BLaER1 treated with 17β-estradiol and CSF1 and Interleukin-3, amounts not matched to agents 10 nM and 100 nM (cell line): ENCODE measurements at regions not wholly inside any gene's neighbourhood (a gene's known extent, or its start where the extent isn't known, plus 50 kb on each side); places are given as distances from the start of the nearest gene placed in this dataset.
"Not testable (repeated sequence)": the region's sequence is repeated elsewhere in the genome, so short reads cannot be mapped to it uniquely, and the experiment has no call there.

ENCODE experiments used
- H3K27ac ChIP-seq, 11 experiments: shearing (Covaris generic); formaldehyde crosslinking; 2 replicates each; pipeline ENCODE4 v1.8.1; 2022
- H3K27me3 ChIP-seq, 11 experiments: shearing (Covaris generic); formaldehyde crosslinking; 2 replicates each; pipeline ENCODE4 v1.8.1; 2022
- H3K36me3 ChIP-seq, 11 experiments: shearing (Covaris generic); formaldehyde crosslinking; 2 replicates each; pipeline ENCODE4 v1.8.1; 2022
- H3K4me1 ChIP-seq, 10 experiments: shearing (Covaris generic); formaldehyde crosslinking; 2 replicates each; pipeline ENCODE4 v1.8.1; 2022
- H3K4me2 ChIP-seq, 11 experiments: shearing (Covaris generic); formaldehyde crosslinking; 2 replicates each; pipeline ENCODE4 v1.8.1; 2022
- H3K4me3 ChIP-seq, 10 experiments: shearing (Covaris generic); formaldehyde crosslinking; 2 replicates each; pipeline ENCODE4 v1.8.1; 2022
- H3K9ac ChIP-seq, 11 experiments: shearing (Covaris generic); formaldehyde crosslinking; 2 replicates each; pipeline ENCODE4 v1.8.1; 2022
- H3K9me3 ChIP-seq, 11 experiments: shearing (Covaris generic); formaldehyde crosslinking; replicated peaks in 1 of 11; 2 replicates each; pipeline ENCODE4 v1.8.1; 2022
- H4K20me1 ChIP-seq, 11 experiments: shearing (Covaris generic); formaldehyde crosslinking; 2 replicates each; pipeline ENCODE4 v1.8.1; 2022
- Cebpa-rat ChIP-seq, 11 experiments: shearing (Covaris generic); IDR thresholded peaks; 2 replicates each; pipeline ENCODE4 v1.8.1; 2022

DNA sequence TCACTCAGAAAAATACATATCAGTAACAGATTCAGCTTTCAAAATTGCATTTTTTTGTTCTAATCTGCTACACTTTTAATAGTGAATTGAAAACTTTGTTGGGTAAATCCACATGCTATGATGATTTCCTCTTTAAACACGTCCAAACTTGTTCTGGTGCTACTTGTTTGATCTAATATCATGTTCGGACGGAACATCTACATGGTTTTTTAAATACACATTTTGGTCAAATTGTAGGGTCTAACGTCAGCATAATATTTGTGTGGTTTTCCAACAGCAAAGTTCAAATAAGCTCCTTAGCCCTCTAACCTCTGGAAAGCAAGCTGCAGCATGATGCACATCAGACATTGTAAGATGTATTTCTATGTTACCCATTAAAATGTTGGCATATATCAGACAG is 98.5 kb upstream of the OSTN start:
- Histone ChIP-seq H3K27me3 (no peaks in the 10 kb centered on the region), H3K4me3 (no peak overlapping the region), H4K20me1 (no peaks in the 10 kb centered on the region), H3K27ac (no peak overlapping the region), H3K4me2 (no peak overlapping the region), H3K4me1 (peaks cover 0 to 19% (median 13%) of the 10 kb centered on the region in 10 experiments; a peak in 14 of 20 replicates), H3K36me3 (0 out of 22 replicates have a peak, but pooled peaks cover 0 to 3% (median 0%) of the 10 kb centered on the region in 11 experiments), H3K9me3 (peaks cover 0 to 24% (median 13%) of the 10 kb centered on the region in 11 experiments; a peak in 17 of 22 replicates), H3K9ac (no peak overlapping the region)
- TF ChIP-seq Cebpa-rat (IDR thresholded peaks at IDR 0.05), result no peak

GRCh38 chr3:191094057-191094845 is 104.8 kb upstream of the OSTN start:
- no peak overlapping the region for H3K4me2 ChIP-seq
- H3K4me1 ChIP-seq, result no peaks in the 10 kb centered on the region
- TF ChIP-seq Cebpa-rat (IDR thresholded peaks at IDR 0.05), result no peak
- no peaks in the 10 kb centered on the region for H3K9me3 ChIP-seq
- H3K9ac ChIP-seq, result no peak overlapping the region
- no peak overlapping the region for H3K4me3 ChIP-seq
- no peaks in the 10 kb centered on the region for H3K36me3 ChIP-seq
- no peak overlapping the region for H3K27ac ChIP-seq
- no peaks in the 10 kb centered on the region for H4K20me1 ChIP-seq
- no peaks in the 10 kb centered on the region for H3K27me3 ChIP-seq

DNA sequence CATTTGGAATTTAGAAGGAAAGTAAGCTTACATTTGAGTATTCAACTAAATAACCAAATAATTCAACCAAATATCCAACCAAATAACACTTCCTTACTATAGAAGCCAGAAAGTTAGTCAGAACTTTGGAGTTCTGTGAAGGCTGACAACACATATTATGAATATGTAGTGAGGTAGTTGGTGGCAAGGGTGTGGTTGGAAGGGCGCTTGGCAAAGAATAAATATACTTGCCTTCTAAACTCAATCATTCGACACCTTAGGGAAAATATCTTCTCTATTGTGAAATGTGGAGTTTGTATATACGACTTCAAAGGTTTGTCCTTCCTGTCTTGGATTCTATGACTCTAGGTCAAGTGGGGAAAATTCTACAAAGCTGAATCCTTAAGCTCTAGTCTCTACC is 111.7 kb upstream of the OSTN start:
- Histone ChIP-seq H3K27ac (no peak overlapping the region), H3K36me3 (no peaks in the 10 kb centered on the region), H3K4me3 (no peak overlapping the region), H3K9ac (no peak overlapping the region), H3K27me3 (no peaks in the 10 kb centered on the region), H3K9me3 (peaks cover 0 to 5% (median 0%) of the 10 kb centered on the region in 11 experiments; a peak in 2 of 22 replicates), H3K4me1 (peaks cover 0 to 9% (median 2%) of the 10 kb centered on the region in 10 experiments; a peak in 9 of 20 replicates), H3K4me2 (no peak overlapping the region), H4K20me1 (no peaks in the 10 kb centered on the region)
- TF ChIP-seq Cebpa-rat (IDR thresholded peaks at IDR 0.05), result no peak

DNA sequence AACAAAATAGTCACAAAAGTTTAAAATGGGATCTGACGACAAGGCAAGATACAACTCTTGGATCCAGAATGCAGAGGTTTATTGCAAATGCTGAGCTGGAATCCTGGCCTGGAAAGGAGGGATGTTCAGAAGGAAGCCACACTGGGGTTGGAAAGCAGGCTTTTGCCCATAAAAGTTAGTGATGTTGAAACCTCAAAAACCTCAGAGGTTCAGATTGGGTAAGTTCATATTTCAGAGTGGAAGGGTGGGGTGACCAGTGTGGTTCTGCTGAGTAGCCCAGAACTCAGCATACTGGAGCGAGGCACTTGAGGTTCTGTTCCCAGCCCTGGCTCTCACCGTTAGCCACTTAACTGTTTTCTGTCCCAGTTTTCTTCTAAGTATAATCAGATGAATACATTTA is 114.0 kb upstream of the OSTN start:
- H3K9ac ChIP-seq, result no peak overlapping the region
- peaks cover 0 to 7% (median 0%) of the 10 kb centered on the region in 11 experiments; a peak in 2 of 22 replicates for H3K9me3 ChIP-seq
- TF ChIP-seq Cebpa-rat (IDR thresholded peaks at IDR 0.05), result no peak

GRCh38 chr3:191078913-191079312 is 120.1 kb upstream of the OSTN start:
- peaks cover 17 to 37% (median 25%) of the 10 kb centered on the region in 11 experiments; a peak in 20 of 22 replicates for H3K9me3 ChIP-seq
- not testable (repeated sequence) for H3K4me3 ChIP-seq, H3K9ac ChIP-seq, H3K27me3 ChIP-seq, H3K36me3 ChIP-seq, H4K20me1 ChIP-seq, H3K4me1 ChIP-seq, H3K4me2 ChIP-seq, H3K27ac ChIP-seq

More for the DNA sequence above, 114.0 kb upstream of the OSTN start:
- no peaks in the 10 kb centered on the region for H4K20me1 ChIP-seq
- no peak overlapping the region for H3K27ac ChIP-seq
- no peaks in the 10 kb centered on the region for H3K36me3 ChIP-seq
- no peak overlapping the region for H3K4me3 ChIP-seq
- no peaks in the 10 kb centered on the region for H3K27me3 ChIP-seq
- peak overlapping the region in 4 of 11 experiments; percentile 6 to 46 (median 34); a peak in 8 of 22 replicates for H3K4me2 ChIP-seq
- H3K4me1 ChIP-seq, result peaks cover 0 to 9% (median 2%) of the 10 kb centered on the region in 10 experiments; a peak in 9 of 20 replicates

- H3K9me3 ChIP-seq, result peaks cover 17 to 32% (median 25%) of the 10 kb centered on the region in 11 experiments; a peak in 19 of 22 replicates
- H3K27ac ChIP-seq, result no peak overlapping the region
- H4K20me1 ChIP-seq, result no peaks in the 10 kb centered on the region
- H3K27me3 ChIP-seq, result no peaks in the 10 kb centered on the region
- no peak for TF ChIP-seq Cebpa-rat (IDR thresholded peaks at IDR 0.05)
- no peak overlapping the region for H3K4me3 ChIP-seq
- no peak overlapping the region for H3K9ac ChIP-seq
- no peaks in the 10 kb centered on the region for H3K4me1 ChIP-seq
- H3K4me2 ChIP-seq, result no peak overlapping the region
- H3K36me3 ChIP-seq, result no peaks in the 10 kb centered on the region
Observed at GRCh38 chr3:191076903-191077552, 122.0 kb upstream of the OSTN start.

- Histone ChIP-seq H3K36me3 (no peaks in the 10 kb centered on the region), H3K4me1 (no peaks in the 10 kb centered on the region), H3K27ac (no peak overlapping the region), H3K27me3 (no peaks in the 10 kb centered on the region), H3K4me3 (no peak overlapping the region), H4K20me1 (no peaks in the 10 kb centered on the region), H3K9me3 (peaks cover 17 to 29% (median 25%) of the 10 kb centered on the region in 11 experiments; a peak in 19 of 22 replicates), H3K9ac (no peak overlapping the region), H3K4me2 (no peak overlapping the region)
- no peak for TF ChIP-seq Cebpa-rat (IDR thresholded peaks at IDR 0.05)
Observed at GRCh38 chr3:191074511-191074910, 124.5 kb upstream of the OSTN start.

GRCh38 chr3:191070762-191071403 is 128.2 kb upstream of the OSTN start:
- Histone ChIP-seq H3K4me1 (no peaks in the 10 kb centered on the region), H3K27me3 (no peaks in the 10 kb centered on the region), H3K27ac (no peak overlapping the region), H3K9me3 (no peaks in the 10 kb centered on the region), H3K4me3 (no peak overlapping the region), H4K20me1 (no peaks in the 10 kb centered on the region), H3K4me2 (no peak overlapping the region), H3K36me3 (no peaks in the 10 kb centered on the region), H3K9ac (no peak overlapping the region)
- TF ChIP-seq Cebpa-rat (IDR thresholded peaks at IDR 0.05), result no peak

GRCh38 chr3:191070201-191070600 is 128.8 kb upstream of the OSTN start:
- no peaks in the 10 kb centered on the region for H3K4me1 ChIP-seq
- H3K27ac ChIP-seq, result no peak overlapping the region
- no peaks in the 10 kb centered on the region for H3K9me3 ChIP-seq
- H3K9ac ChIP-seq, result no peak overlapping the region
- no peaks in the 10 kb centered on the region for H3K36me3 ChIP-seq
- TF ChIP-seq Cebpa-rat (IDR thresholded peaks at IDR 0.05), result no peak
- H3K4me3 ChIP-seq, result no peak overlapping the region
- H4K20me1 ChIP-seq, result no peaks in the 10 kb centered on the region
- H3K27me3 ChIP-seq, result no peaks in the 10 kb centered on the region
- H3K4me2 ChIP-seq, result no peak overlapping the region
